ENCODE measurements at regions not wholly inside any gene's neighbourhood (a gene's known extent, or its start where the extent isn't known, plus 50 kb on each side); places are given as distances from the start of the nearest gene placed in this dataset.

DNA sequence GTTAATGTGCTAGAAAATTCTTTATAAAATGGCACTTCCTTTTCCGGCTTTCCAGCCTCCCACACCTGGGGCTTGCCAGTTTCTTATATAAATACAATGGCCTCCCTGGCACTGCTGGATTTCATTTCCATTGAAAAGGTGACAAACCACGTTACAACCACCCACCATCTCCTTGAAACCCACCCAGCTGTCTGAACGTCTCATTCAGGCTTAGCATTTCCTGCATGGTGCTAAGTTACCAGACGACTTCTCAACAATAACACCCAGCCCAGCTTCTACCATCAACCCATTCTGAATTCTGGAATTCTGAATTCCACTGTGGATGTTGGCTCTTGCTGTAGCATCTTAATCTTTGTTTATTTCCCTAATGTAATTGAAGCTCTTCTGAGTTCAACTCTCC lies 499.8 kb upstream of the CELF2 start:
- no peak for DNase-seq

DNA sequence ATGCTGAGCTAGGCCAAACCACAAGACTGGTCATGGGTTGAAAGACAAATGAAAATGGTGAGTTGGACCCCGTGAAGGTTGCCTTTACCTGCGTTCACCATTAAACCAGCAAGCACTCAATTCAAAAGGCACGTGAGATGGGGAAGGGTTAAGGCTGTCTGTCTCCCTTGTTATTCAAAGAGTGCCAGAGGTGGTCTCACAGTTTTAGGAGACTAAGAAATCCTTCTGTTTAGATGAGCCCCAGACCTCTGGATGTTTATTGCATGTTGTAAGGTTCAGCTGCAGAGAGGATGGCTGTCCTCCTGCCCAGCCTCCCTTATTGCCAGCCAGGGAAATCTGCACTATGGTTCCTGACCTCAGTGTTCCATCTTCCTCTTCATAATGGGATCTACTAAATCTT lies 498.0 kb upstream of the CELF2 start:
- no peak for DNase-seq

DNA sequence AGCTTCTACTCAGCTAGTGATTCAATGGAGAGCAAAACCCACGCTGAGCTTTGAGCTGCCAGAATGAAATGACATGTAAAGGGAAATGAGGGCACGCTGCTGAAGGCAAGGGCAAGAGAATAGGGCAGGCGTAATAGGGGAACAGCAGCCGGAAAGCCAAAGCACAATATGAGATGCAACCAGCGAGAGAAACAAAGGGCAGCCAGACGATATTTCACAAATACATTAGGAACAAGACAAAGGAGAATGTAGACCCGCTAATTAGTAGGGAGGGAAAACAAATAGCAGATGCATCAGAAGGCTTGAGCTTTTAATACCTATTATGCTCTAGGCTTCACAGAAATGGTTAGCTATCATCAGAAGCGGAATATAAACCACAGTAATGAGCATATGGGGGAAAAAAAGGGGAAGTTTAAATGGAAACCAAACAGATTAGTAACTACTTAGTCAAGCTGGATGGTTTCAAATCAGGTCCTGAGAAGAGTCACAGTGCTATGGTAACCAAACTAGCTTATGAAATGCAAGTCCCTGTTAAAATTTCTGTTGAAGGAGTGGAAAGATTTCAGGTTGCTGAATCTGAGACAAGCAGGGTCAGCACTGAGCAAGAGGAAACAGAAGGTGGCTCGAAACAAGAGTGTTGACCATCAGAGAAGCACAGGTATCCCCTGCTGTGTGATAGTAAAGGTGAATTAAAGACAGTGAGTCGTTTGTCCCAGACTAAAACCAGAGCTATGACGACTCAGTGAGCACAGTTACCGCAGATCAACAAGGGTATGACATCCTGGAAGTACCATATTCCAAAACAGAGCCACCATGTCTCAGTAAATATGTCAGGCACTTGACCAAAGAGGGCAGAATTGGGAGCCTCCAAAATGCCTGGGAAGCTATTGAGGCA lies 496.9 kb upstream of the CELF2 start:
- no peak for DNase-seq

DNA sequence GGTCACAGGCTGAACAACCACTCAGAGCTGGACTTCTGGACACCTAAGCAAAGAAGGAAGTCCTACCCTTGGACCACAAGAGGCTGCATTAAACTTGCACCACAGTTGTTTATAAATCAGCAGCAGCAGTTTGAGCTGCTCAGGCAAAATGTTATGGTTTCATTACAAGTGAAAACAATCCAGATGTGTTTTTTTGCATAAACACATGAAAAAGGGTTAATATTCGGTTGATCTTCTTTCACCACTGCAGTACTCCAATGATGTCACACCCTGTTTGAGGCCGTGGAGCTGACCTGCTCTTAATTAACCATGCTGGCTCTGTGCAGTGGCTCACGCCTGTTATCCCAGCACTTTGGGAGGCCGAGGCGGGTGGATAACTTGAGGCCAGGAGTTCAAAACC lies 490.8 kb upstream of the CELF2 start:
- no peak for DNase-seq

DNA sequence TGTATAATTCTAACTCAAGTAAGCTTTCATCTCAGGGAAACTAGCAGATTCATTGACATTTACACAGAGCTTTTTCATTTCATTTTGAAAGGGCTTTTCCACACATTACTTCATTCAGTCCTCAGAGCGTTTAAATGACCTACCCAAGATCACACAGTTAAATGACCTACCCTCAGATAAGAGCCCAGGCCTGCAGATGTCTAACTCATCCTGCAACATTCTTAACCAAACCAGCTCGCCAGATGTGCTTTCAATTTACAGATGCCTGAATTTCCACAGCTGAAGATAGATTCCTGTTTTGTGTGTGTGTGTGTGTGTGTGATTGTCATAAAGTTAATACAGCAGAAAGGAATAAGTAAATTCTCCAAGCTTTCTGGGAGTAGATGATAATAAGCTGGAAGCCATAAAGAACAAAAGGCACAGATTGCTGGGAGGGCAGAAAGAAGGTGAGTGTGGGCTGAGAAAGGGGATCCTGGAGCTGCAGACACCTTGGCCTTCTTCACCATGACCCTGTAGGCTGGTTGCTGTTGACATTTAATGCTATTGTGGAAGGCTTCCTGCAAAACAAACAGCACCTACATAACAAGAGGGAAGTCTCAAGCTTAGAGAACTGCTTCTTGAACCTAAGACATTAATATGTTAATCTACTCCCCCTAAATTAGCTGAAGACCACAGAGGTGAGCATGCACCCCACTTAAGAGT lies 489.7 kb upstream of the CELF2 start:
- DNase-seq, result no peak

DNA sequence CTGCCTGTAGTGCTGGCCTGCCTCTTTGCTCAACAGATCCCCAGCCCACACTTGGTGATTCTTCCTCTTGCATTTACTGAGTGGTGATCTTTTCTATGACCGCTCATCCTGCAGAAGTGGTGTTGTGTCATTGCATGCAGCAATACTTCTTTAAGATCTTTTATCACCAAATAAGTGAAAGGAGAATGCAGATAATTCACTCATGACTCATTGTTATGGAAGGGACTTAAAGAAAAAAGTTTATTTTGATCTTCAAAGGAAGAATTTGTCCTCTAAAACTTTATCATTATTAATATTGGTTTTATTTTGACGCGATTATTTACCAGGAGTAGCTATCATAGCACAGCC lies 489.1 kb upstream of the CELF2 start:
- no peak for DNase-seq

DNA sequence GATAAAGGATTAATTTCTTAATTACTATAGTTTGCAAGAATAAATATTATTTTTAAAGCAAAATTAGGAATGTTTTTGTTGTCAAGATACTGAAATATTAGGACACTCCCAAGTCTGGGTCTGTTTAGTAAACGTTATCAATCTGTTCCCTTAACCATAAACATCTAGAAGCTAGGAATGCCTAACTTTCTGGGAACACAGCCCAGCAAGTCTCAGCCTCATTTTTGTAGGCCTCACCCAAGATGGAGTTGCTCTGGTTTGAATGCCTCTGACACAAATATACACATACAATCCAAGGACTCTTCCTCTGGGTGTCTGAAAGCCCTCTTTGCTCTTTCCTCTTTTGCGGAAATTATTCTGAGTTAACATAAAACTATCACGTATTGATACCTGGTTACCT lies 487.4 kb upstream of the CELF2 start:
- no peak for DNase-seq

DNA sequence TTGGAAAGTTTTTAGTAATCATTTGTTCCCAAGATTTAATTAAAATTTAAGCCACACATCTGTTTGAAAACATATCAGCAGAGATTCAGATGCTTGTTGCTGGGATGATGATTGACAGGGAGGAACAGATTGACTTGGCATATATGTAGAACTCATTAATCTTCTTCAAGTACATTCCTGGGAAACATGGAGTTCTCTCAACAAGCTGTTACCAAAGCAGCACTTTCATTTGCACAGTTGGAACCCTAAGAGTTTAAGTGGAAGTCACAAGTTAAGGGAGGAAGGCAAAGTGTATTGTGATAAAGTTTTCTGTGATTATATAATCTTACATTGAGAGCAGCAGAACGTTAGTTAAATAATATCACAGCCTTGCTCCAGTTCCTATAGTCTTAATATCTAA lies 485.4 kb upstream of the CELF2 start:
- DNase-seq, result no peak

DNA sequence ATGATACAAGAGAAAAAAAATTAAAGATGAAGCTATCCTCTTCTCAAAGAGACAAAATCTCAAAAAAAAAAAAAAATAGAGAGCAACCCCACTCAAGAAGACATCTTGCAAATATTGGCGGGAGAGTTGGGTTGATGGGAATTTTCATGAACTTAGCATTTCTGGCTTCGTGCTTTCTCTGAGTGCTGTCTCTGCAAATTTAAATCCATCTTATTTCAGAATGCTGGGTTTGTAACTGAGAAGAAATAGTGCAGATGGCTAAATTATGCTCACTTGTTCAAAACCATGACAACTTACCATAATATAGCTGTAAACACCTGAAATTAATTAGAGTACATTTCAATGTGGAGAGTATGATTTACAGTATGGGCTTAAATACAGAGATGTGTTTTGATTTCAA lies 484.8 kb upstream of the CELF2 start:
- no peak for DNase-seq

DNA sequence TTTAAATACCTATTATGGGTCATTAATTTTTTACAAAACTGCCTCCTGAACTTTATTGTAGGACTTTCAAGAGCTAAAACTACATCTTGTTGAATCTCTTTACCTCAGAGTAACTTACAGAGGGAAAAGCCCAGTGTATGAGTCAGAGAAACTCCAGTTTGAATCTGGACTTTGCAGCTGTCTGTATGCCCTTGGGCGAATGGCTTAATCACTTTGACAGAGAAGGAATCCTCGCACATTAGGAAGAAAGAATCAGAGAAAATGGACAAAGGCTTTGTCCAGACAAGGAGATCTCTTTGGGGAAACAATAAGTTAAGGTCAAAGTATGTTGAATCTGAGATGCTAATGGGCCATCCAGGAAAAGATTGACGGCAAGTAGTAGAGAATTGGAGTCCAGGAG lies 484.2 kb upstream of the CELF2 start:
- DNase-seq, result no peak

DNA sequence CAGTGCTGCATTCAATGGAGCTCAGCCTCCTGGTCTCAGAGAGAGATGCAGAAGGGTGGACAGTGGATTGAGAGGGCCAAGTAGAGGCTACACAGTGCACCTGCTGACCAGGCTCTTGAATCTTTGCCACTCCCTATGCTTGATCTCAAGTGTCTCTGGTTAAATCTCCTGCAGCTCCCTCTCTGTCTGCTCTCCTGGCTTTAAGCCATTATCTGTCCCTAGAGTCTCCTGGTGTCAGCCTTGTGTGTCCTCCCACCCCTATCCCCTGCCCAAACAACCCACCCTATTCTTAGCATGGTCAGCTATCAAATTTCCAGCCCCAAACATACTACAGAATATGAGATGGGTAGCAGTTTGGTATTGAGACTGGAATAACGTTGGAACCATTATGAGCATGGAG lies 479.3 kb upstream of the CELF2 start:
- no peak for DNase-seq

DNA sequence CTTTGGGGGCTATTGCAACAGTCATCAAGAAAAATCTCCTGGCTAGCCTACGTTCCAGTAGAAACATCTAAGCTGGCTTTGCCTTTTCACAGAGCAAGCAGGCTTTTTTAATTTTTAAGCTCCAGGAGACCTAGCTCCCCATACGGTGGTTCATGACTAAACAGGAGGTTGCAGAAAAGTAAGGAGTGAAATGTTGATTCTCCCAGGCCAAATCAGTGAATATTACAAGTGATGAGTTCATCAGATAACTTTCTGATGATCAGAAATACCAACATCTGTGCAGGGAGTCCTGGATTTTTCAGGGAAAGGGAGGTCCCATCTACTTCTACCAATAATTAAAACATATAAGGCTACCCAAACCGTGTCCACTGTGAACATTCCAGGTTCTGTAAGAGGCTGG lies 477.3 kb upstream of the CELF2 start:
- no peak for DNase-seq

DNA sequence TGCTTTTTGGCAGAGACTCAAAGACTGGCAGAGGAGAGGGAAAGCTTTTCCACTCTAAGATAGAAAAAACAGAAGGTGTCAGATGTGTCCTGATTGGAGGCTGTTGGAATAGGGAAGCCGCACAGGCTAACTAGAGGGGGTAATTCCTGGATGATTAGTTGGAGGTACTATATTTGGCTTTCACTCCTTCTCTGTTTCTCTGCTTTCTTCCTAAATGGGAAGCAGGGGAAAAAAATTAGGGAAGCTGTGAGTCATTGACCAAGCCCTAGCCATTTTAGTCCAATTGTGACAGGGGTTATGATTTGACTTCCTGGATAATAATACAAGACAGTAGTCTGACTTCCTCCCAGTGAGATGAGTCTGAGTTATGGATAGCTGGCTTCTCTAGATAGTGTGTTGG lies 475.2 kb upstream of the CELF2 start:
- DNase-seq, result no peak

DNA sequence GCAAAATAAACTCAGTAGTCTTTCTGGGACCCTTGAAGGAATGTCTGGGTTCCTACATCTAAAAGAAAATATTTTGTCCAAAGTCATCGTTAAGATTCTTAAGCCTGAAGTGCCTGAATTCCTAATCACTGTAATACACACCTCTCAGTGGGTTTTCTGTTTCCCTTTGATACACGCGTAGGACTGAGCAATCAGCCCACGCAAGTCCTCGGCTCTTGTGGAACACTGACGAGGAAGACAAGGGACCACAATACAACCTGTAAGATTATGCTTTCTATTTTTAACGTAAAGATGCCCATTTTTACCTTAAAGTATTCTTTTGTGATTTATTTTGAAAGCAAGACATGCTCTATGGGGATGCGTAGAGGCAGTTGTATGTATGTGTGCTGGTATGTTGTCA lies 472.8 kb upstream of the CELF2 start:
- no peak for DNase-seq

DNA sequence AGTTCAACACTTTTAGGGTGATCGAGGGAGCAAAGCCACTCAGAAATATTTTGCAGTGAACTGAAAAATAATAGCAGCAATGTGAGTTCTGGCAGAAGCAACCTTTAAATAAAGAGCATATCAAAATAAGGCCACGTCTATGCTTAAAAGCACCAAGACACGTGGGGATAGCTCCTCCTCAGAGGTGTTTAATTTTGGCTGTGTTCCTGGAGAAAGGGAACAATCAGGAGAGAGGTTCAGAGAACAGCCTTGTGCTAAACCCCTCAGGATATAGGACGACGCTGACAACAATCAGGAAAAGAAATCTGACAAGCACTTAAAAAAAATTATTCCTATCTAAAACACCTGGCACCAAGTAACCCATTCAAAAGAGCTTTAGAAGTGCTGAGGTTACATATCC lies 471.9 kb upstream of the CELF2 start:
- no peak for DNase-seq

DNA sequence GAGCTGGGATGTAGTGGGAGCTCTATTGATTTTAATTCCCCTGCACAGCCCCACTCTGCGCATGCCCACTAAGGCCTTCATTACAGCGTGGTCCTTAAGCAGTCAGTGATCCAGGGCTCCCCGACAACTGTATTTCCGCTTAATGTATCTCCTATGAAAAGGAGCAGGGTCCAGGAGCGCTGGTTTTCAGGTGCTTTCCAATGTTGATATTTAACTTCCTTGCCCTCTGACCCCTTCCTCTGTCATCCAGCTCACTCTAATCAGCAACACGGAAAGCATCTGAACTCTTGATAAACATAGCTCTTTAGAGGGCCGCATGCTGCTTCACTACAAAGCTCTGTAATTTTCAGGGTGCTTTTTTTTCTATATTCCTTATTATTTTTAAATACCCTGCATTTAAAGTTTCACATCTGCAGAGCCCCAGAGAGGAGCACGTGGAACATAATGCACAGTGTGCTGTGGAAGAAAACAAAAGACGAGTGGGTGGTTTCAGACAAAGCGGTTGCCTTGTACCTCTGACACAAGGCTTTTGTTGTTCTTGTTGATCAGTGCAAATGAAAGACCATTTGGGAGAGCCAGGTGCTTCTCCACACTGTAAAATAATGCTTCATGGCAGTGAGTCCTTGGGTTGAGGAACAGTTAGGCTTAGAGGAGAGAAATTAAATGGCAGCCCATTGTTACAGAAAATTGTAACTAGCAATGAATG lies 465.9 kb upstream of the CELF2 start:
- no peak for DNase-seq

DNA sequence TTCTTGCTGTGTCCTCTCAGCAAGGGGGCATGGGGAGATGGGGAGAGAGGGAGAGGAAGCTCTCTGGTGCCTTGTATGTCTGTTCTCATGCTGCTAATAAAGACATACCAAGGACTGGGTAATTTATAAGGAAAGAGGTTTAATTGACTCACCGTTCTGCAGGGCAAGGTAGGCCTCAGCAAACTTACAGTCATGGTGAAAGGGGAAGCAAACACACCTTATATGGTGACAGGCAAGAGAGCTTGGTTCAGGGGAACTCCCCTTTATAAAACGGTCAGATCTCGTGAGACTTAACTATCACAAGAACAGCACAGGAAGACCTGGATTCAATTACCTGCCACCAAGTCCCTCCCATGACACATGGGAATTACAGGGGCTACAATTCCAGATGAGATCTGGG lies 464.7 kb upstream of the CELF2 start:
- DNase-seq, result no peak

DNA sequence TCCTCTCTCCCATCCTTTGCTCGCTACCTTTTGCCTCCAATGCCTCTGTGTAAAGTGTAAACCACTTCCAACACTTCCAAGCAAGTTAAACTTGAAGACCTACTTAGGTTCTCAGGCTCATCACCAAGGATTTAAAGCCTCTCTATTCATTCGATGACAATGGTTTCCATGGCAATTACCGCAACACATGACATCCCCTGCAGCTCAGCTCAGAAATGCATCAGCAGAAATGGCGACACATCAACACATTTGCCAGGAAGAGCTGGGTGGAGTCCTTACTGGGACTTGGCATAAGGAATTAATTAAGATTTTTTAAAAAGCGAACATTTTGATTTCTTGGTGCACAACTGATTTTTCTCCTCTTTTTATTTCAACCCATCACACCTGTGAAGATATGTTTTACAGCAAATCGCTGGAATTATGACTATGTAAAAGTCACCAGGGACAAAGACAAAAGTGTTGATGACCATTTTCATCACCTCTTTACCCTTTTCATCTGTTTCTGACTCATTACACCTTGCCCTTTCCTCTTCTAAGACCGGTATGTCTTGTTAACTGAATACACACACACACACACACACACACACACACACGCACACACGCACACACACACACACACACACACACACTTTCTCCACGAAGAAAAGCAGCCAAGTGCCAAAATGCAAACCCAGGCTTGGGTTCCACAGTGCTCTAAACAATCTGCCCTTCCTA lies 453.4 kb upstream of the CELF2 start:
- DNase-seq, result no peak

DNA sequence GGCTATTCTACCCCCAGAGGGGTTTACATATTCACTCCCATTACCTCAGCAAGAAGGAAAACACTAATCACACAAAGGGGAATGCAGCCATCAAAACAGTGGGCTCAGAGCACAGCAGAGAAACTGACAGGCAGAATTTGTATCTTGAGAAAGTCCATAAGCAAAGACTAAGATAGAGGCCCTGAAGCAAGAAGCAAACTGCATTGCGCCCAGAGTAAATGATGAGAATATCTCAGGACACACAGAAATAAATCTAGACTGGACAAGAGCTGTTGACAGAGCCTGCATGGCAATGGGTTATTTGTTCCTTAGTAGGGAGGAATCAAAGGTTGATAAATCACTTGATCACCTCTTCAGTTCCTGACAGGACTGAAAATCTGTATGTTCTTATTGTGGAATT lies 440.7 kb upstream of the CELF2 start:
- no peak for DNase-seq

DNA sequence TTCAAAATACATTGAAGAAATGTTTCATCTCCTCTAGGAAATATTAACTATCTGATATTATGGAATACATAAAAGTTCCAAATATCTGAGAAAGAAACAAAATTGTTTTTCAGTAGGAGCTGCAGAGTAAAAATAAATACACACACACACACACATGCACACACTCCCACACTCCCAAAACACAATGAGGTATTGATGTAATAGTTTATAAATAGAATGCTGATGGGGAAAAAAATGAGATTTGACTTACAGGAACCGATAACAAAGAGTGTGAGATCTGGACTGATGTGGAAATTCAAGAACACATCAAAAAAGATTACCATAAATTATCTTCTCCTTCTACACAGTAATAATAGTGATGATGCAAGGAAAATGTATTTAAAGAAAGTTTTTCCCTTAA lies 438.0 kb upstream of the CELF2 start:
- no peak for DNase-seq

DNA sequence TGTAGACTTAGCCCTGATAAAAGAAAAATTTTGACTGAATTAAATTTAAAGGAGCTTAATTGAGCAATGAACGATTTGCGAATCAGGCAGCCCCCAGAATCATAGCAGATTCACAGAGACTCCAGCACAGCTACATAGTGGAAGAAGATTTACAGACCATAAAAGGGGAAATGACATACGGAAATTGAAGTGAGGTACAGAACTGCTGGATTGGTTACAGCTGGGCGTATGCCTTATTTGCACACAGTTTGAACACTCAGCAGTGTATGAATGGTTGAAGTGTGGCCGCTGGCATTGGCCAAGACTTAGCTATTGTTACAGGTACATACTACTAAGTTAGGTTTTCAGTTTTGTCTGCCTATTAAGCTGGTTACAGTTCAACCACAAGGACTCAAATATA lies 433.5 kb upstream of the CELF2 start:
- DNase-seq, result no peak

DNA sequence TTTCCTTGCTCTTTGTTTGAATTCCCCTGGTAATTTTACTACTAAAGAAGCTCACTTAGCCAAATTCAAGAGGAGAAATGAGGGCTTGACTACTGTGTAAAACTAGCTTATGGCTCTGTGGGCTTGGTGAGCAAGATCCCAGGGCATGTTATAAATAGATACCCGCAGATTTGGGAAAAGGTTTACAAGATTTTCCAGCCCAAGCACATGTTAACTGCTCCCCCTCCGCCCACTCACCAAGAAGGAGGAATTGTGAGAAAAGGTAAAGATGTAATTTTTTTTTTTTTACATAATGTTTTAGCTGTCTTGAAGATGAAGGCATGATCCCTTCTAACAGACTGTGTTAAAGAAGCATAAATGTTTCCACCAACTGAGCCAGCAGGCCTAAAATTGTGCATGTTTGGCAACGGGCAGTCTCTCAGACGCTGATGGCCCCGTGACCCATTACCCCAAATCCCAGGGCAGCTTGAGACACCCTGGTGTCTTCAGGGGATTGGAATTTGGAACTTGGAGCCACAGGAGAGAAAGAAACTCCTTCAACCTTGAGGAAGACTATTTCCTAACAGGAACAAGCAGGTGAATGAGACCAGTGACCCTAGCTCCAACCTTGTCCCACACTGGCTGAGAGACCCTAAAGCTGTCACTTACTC lies 429.8 kb upstream of the CELF2 start:
- no peak for DNase-seq
